DMS53 (cell line): ENCODE measurements at regions not wholly inside any gene's neighbourhood (a gene's known extent, or its start where the extent isn't known, plus 50 kb on each side); places are given as distances from the start of the nearest gene placed in this dataset.

Experiments used
- DNase-seq: peaks from one replicate; lab custom pipeline; 2025; lab: John Stamatoyannopoulos, UW

DNA sequence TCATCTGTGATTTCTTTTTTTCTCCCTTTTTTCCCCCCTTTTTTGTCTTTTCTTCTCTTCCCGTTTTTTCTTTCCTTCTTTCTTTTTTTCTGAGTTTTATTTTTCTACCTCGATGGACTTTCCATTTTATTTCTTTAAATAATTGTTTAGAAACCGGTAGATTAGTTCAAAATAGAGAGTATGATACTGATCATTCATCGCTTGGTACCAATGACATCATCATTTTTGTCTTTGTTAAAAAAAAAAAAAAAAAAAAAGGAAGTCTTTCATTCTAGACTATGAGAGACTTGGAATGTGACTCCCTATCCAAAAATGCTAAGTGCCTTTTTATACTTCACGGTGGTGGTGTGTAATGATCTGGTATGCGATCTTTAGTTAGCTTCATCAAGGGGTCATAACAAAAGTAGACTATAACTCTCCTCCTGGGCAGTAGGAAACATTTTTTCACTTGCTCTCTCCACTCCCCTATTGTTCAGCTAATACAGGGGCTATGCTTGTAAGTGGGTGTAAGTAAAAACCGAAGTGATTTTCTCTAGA lies 1517.5 kb upstream of the ZEB2 start:
- DNase-seq, result no peak

GRCh38 chr2:146031158-146031557 lies 1511.2 kb upstream of the ZEB2 start:
- DNase-seq, result no peak

GRCh38 chr2:146027156-146027555 lies 1507.2 kb upstream of the ZEB2 start:
- DNase-seq, result no peak

DNA sequence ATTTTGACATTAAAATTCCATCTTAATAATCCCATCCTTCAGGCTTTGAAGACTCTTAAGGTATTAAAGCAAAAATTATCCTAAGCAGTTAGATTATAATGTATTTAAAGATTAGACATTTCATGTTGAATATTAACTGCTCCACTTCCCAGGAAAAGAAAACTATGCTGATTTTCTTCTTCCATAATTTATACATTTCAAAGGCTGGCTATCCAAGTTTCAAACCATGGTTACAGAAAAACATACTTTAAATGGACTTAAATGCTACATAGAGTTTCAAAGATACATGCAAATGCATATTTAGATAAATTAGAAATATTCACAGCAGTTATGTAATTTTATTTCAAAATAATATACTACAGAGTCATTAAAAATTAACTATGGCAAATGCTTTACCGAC lies 1505.6 kb upstream of the ZEB2 start:
- no peak for DNase-seq

GRCh38 chr2:146024212-146024743 lies 1504.4 kb upstream of the ZEB2 start:
- DNase-seq, result no peak

- DNase-seq, result no peak
Observed at GRCh38 chr2:146004462-146004861, 1484.5 kb upstream of the ZEB2 start.

DNA sequence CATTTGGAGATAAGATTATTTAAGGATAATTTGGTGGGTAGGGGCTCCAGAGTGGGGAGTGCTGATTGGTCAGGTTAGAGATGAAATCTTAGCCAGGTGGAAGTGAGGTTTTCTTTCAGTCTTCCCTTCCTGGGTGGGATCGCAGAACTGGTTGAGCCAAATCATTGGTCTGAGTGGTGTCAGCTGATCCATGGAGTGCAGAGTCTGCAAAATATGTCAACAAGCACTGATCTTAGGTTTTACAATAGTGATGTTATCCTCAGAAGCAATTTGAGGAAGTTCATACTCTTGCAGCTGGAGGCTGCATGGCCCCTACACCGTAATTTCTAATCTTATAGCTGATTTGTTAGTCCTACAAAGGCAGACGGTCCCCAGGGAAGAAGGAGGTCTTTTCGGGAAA lies 1483.4 kb upstream of the ZEB2 start:
- DNase-seq, result no peak

- no peak for DNase-seq
Observed at GRCh38 chr2:145994910-145995309, 1475.0 kb upstream of the ZEB2 start.

DNA sequence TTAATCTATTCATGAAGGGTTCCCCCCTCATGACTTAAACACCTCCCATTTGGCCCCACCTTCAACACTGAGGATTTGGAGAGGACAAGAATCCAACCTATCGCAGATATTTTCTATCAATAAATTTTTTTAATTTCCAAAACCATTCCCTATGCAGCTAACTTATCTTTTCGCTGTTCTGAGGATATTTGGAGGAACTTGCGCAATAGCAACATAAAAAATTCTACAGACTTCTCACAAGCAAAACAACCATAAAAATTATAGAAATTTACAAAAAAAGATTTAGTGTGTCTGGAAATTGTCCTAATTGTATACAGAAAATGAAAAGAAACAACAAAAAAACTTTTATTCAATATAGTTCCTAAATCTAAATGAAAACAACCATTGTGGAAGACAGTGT lies 1472.7 kb upstream of the ZEB2 start:
- no peak for DNase-seq

GRCh38 chr2:145987793-145988192 lies 1467.9 kb upstream of the ZEB2 start:
- DNase-seq, result no peak

GRCh38 chr2:145985517-145985916 lies 1465.6 kb upstream of the ZEB2 start:
- no peak for DNase-seq

DNA sequence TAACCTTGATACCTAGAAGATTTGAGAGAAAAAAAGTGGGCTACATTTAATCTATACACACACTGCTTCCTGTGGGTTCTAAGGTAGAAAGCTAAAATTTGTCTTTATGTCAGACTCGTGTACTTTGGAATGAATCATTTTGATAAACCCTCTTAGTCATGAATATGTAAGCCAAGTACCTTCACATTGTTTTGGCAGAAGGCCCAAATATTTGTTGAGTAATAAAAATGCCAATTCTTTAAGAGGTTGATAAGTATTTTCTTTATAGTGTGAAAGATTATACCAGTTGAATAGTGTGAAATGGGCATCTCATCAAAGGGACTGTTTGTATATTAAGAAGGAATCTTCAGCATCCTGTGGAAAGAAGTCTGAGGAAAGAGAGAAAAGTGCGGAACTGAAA lies 1464.7 kb upstream of the ZEB2 start:
- peak; percentile 15 for DNase-seq

DNA sequence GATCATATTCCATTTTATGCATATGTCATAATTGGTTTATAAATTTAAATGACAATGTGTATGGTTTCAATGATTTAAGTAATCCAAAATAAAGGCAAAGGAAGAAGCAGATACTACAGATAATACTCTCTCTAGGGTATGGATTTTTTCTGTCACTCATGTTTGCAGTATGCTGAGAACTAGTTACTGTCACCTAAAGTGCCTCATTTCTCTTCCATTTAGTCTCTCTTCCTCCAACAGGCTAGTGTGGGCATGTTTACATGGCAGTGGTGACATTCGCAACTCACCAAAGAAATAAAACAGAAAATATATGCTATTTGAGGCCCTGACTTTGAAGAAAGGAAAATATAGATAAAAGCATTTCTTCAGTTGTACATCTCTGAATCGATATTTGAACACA lies 1460.4 kb upstream of the ZEB2 start:
- no peak for DNase-seq

DNA sequence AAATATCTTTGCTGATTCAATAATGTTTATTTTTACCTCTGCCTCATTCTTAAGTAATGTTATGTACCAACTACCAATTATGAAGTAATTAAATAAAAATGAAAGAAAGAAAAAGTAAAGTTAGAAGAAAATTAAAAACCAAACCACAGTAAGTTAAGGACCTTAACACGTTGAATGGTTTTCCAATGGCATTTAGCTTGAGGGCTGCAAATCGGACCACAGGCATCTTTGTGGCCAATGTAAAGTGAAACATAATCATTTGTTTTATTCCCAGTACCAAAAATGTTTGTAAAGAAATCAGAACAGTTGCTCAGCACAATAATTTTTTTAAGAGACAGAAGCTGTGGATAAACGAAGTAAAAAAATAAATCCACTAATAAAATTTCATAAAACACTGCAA lies 1455.5 kb upstream of the ZEB2 start:
- DNase-seq, result no peak

DNA sequence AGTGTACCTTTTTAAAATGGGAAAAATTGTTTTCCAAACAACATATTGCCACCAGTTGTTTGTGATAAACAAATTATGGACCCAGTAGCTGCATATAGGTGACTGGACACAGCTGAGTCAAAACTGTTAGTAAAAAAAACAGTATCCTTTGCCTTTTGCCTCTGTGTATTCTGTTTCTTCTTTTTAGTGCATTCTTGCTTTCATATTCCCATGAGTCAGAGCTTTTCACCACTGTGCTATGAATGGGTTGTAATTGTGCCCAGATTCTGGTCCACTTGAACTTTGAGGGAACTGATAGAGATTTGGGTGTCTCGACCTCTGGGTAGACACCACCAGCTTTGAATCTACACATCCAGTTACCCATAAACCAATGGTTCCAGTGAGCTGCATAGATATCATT lies 1441.9 kb upstream of the ZEB2 start:
- DNase-seq, result no peak

DNA sequence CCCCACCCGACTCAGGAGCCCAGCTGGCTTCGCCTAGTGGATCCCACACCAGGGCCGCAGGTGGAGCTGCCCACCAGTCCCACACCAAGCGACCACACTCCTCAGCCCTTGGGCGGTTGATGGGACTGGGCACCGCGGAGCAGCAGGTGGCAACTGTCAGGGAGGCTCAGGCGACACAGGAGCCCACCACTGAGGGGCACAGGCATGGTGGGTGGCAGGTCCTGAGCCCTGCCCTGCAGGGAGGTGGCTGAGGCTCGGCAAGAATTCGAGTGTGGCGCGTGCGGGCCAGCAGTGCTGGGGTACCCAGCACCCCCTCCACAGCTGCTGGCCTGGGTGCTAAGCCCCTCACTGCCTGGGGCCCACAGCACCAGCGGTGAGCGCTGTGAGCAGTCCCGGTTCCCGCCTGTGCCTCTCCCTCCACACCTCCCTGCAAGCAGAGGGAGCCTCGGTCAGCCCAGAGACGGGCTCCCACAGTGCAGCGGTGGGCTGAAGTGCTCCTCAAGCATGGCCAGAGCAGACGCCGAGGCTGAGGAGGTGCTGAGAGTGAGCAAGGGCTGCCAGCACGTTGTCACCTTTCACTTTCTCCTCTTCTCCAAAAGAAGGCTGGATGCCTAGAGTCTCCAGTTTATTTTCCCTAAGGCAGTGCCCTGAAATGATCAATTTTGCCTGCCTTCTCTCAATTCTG lies 1440.7 kb upstream of the ZEB2 start:
- no peak for DNase-seq

- no peak for DNase-seq
Observed at GRCh38 chr2:145958611-145959010, 1438.7 kb upstream of the ZEB2 start.

- peak; percentile 0 for DNase-seq
Observed at GRCh38 chr2:145957929-145958328, 1438.0 kb upstream of the ZEB2 start.

GRCh38 chr2:145939949-145940348 lies 1420.0 kb upstream of the ZEB2 start:
- no peak for DNase-seq

- DNase-seq, result no peak
Observed at GRCh38 chr2:145935016-145935415, 1415.1 kb upstream of the ZEB2 start.

- DNase-seq, result peak; percentile 0
Observed at GRCh38 chr2:145931781-145932395, 1412.0 kb upstream of the ZEB2 start.

DNA sequence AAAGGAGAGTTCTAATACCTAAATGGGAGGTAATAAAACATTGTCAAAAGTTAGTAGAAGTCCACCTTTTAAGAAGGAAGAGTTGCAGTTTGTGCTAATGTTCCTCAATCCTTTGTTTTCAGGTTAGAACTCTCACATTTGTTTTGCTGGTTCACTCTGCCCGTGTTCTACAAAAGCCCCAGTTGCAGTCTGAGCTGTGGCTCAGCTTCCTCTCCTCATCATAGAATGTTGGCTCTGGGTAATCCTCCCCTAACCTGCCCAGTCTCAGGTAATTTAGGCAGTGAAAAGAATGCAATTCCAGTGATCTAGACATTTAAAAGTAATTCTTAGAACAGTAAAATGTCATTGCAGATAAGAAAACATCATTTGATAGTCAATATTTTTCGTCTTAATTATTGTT lies 1410.4 kb upstream of the ZEB2 start:
- no peak for DNase-seq

- DNase-seq, result no peak
Observed at GRCh38 chr2:145927131-145927950, 1407.4 kb upstream of the ZEB2 start.
